Left lung (tissue), 4 donors: ENCODE measurements at regions not wholly inside any gene's neighbourhood (a gene's known extent, or its start where the extent isn't known, plus 50 kb on each side); places are given as distances from the start of the nearest gene placed in this dataset.

Experiments
- ATAC-seq: fragments of 200-7000 bp; cut with Tn5 transposase; one replicate; pipeline ENCODE4 v1.9.1; 2020; ENCODE audit warnings: moderate library complexity
- DNase-seq, 4 donors: peaks; one replicate each; pipeline ENCODE4 v3.0.0-alpha.2; 2013 to 2020
- H3K27ac ChIP-seq, 2 donors: fragments of 200-600 bp; sonication (generic) in 1 of 2; one replicate each; pipeline versions ENCODE4 v1.5.0 to v1.8.0; 2020 to 2021
- H3K27me3 ChIP-seq, 2 donors: fragments of 200-600 bp; sonication (generic) in 1 of 2; one replicate each; pipeline versions ENCODE4 v1.5.0 to v1.8.0; 2020 to 2021
- H3K36me3 ChIP-seq, 2 donors: fragments of 200-600 bp; sonication (generic) in 1 of 2; one replicate each; pipeline versions ENCODE4 v1.5.0 to v1.8.0; 2020 to 2021
- H3K4me1 ChIP-seq, 2 donors: fragments of 200-600 bp; one replicate each; pipeline ENCODE4 v1.8.0; 2021
- H3K4me3 ChIP-seq, 2 donors: fragments of 200-600 bp; sonication (generic) in 1 of 2; one replicate each; pipeline versions ENCODE4 v1.5.0 to v1.8.0; 2020 to 2021; ENCODE audit warnings: mild to moderate bottlenecking in 1 of 2
- H3K9me3 ChIP-seq, 2 donors: fragments of 200-600 bp; sonication (generic) in 1 of 2; one replicate each; pipeline versions ENCODE4 v1.5.0 to v1.8.0; 2020 to 2021
- CTCF ChIP-seq, 2 donors: fragments of 200-600 bp; sonication (generic) in 1 of 2; IDR thresholded peaks; one replicate each; pipeline versions ENCODE4 v1.5.0 to v1.8.0; 2021; ENCODE audit warnings: antibody characterized with exemption in 2 of 2
- intact Hi-C, 2 donors: fragments of 100-400 bp; cut with DNase I; formaldehyde crosslinking; loops; one replicate each; pipeline versions ENCODE4 v1.11.2 to v1.14.2; 2022
- donor health status: DM: no; HTN: yes; CAD: no.
- donor health status: DM: no; HTN: no; CAD: no.

GRCh38 chr10:105798328-105798889, 1157.3 kb downstream of the SORCS3 start:
- no peaks in the 10 kb centered on the region for H3K4me1 ChIP-seq
- no peak for ATAC-seq
- H3K9me3 ChIP-seq, result no peaks in the 10 kb centered on the region
- no peak for TF ChIP-seq CTCF (IDR thresholded peaks at IDR 0.05)
- intact Hi-C loops, result no loop called here
- no peak for DNase-seq
- no peaks in the 10 kb centered on the region for H3K36me3 ChIP-seq
- H3K4me3 ChIP-seq, result no peak overlapping the region
- H3K27ac ChIP-seq, result no peak overlapping the region
- H3K27me3 ChIP-seq, result no peaks in the 10 kb centered on the region

- intact Hi-C loops, result no loop called here
- peak; percentile 24 to 28 for TF ChIP-seq CTCF (IDR thresholded peaks at IDR 0.05)
- DNase-seq (peak in 3 of 4 donors; percentile 22 to 55 (median 23)), ATAC-seq (peak; percentile 98)
- Histone ChIP-seq H3K4me1 (no peaks in the 10 kb centered on the region), H3K27me3 (no peaks in the 10 kb centered on the region), H3K27ac (no peak overlapping the region), H3K36me3 (no peaks in the 10 kb centered on the region), H3K4me3 (no peak overlapping the region), H3K9me3 (no peaks in the 10 kb centered on the region)
Observed at GRCh38 chr10:105797234-105797890, 1156.3 kb downstream of the SORCS3 start.

GRCh38 chr10:105793071-105793470, 1152.0 kb downstream of the SORCS3 start:
- Histone ChIP-seq H3K36me3 (no peaks in the 10 kb centered on the region), H3K27me3 (no peaks in the 10 kb centered on the region), H3K4me3 (no peak overlapping the region), H3K9me3 (no peaks in the 10 kb centered on the region), H3K4me1 (no peaks in the 10 kb centered on the region), H3K27ac (no peak overlapping the region)
- intact Hi-C loops, result no loop called here
- TF ChIP-seq CTCF (IDR thresholded peaks at IDR 0.05), result no peak
- DNase-seq (no peak), ATAC-seq (no peak)

DNA sequence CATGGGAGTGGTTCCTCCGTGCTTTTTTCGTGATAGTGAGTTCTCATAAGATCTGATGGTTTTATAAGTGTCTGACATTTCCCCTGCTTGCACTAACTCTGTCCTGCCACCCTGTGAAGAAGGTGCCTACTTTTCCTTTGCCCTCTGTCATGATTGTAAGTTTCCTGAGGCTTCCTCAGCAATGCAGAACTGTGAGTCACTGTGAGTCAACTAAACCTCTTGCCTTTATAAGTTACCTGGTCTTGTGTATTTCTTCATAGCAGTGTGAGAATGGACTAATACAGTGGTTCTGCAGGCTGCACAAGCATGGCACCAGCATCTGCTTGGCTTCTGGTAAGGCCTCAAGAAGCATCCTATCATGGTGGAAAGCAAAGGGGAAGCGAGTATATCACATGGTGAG, 1144.6 kb downstream of the SORCS3 start:
- no peaks in the 10 kb centered on the region for H3K36me3 ChIP-seq
- H3K4me1 ChIP-seq, result no peaks in the 10 kb centered on the region
- intact Hi-C loops, result no loop called here
- peaks cover 0 to 15% of the 10 kb centered on the region in 2 donors for H3K9me3 ChIP-seq
- DNase-seq (no peak), ATAC-seq (no peak)
- H3K27me3 ChIP-seq, result no peaks in the 10 kb centered on the region
- no peak overlapping the region for H3K4me3 ChIP-seq
- no peak for TF ChIP-seq CTCF (IDR thresholded peaks at IDR 0.05)
- H3K27ac ChIP-seq, result no peak overlapping the region

DNA sequence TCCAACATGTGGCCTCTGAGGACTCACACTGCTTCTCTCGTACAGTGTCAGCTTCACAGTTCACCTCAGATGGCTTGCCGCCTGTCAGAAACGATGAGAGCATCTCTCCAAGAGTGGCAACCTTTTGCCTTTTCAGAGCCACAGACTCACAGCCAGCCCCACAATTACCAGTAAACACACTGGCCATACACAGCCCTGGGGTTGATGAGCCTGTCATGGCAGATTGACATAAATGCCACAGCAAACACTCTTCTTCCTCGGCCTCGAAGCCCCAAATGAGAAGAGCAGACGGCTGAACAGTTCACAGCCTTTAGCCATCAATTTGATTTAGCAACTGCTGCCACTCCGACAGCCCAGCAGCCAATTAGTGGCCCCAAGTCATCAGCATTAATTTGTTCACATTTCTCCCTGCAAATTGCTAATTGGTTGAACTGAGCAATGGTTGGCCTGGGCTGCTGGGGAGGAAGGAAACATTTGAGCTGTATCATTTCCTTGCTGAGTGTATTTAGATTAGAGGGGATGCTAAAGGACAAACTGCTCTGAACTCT, 1142.9 kb downstream of the SORCS3 start:
- Histone ChIP-seq H3K36me3 (no peaks in the 10 kb centered on the region), H3K9me3 (peaks cover 0 to 15% of the 10 kb centered on the region in 2 donors), H3K4me1 (no peaks in the 10 kb centered on the region), H3K27me3 (no peaks in the 10 kb centered on the region), H3K27ac (no peak overlapping the region), H3K4me3 (no peak overlapping the region)
- ATAC-seq (no peak), DNase-seq (no peak)
- no peak for TF ChIP-seq CTCF (IDR thresholded peaks at IDR 0.05)
- intact Hi-C loops, result no loop called here
